DND-41 (cell line): ENCODE measurements at regions not wholly inside any gene's neighbourhood (a gene's known extent, or its start where the extent isn't known, plus 50 kb on each side); places are given as distances from the start of the nearest gene placed in this dataset.

Experiments used
- ATAC-seq: fragments of 200-7000 bp; cut with Tn5 transposase; 3 replicates; pipeline ENCODE4 v1.9.1; 2021; ENCODE audit warnings: low read depth; ENCODE audit not compliant: insufficient read depth
- DNase-seq: peaks from one replicate; pipeline ENCODE4 v3.0.0-alpha.2; 2020
- H2AFZ ChIP-seq: 2 replicates; pipeline ENCODE4 v1.6.0; 2012; ENCODE audit warnings: low read depth, low read length
- H3K27ac ChIP-seq: 2 replicates; pipeline ENCODE4 v1.5.1; 2012; ENCODE audit warnings: low read length, inconsistent platforms
- H3K27me3 ChIP-seq: fragments of 200-600 bp; sonication (generic); 2 replicates; pipeline ENCODE4 v1.6.0; 2012; ENCODE audit warnings: low read length, mild to moderate bottlenecking, inconsistent platforms; ENCODE audit not compliant: insufficient read depth, poor library complexity
- H3K36me3 ChIP-seq: 2 replicates; pipeline ENCODE4 v1.5.1; 2012; ENCODE audit warnings: low read length, inconsistent platforms; ENCODE audit not compliant: insufficient read depth
- H3K4me1 ChIP-seq: 2 replicates; pipeline ENCODE4 v1.5.1; 2012; ENCODE audit warnings: mild to moderate bottlenecking, low read length; ENCODE audit not compliant: insufficient read depth
- H3K4me2 ChIP-seq: 2 replicates; pipeline ENCODE4 v1.6.0; 2012; ENCODE audit warnings: mild to moderate bottlenecking, moderate library complexity, low read length, inconsistent platforms; ENCODE audit not compliant: insufficient read depth
- H3K4me3 ChIP-seq, 2 experiments: fragments of 200-600 bp in 1 of 2; shearing (Covaris generic) in 1 of 2; 2 replicates each; pipeline ENCODE4 v1.5.1; 2012 to 2016; ENCODE audit warnings: inconsistent platforms in 2 of 2, low read length in 2 of 2, mild to moderate bottlenecking in 2 of 2, low read depth in 1 of 2, moderate library complexity in 1 of 2
- H3K79me2 ChIP-seq: 2 replicates; pipeline ENCODE4 v1.6.0; 2012; ENCODE audit warnings: low read length, inconsistent platforms; ENCODE audit not compliant: insufficient read depth
- H3K9ac ChIP-seq: 2 replicates; pipeline ENCODE4 v1.6.0; 2012; ENCODE audit warnings: low read depth, mild to moderate bottlenecking, inconsistent platforms, low read length, moderate library complexity
- H3K9me3 ChIP-seq: 2 replicates; pipeline ENCODE4 v1.5.1; 2012; ENCODE audit warnings: low read length, moderate library complexity, mild to moderate bottlenecking, inconsistent platforms; ENCODE audit not compliant: insufficient read depth, severe bottlenecking
- H4K20me1 ChIP-seq: 2 replicates; pipeline ENCODE4 v1.6.0; 2012; ENCODE audit warnings: low read length; ENCODE audit not compliant: insufficient read depth
- CTCF ChIP-seq: IDR thresholded peaks from 2 replicates; pipeline ENCODE4 v1.5.1; 2012; ENCODE audit warnings: borderline replicate concordance, low read length, moderate library complexity, mild to moderate bottlenecking; ENCODE audit not compliant: poor library complexity, severe bottlenecking; ENCODE audit errors: extremely low read depth
- EZH2 ChIP-seq: IDR thresholded peaks from 3 replicates; pipeline ENCODE4 v1.6.1; 2012; ENCODE audit warnings: borderline replicate concordance, low read depth, mild to moderate bottlenecking, moderate library complexity, low read length, inconsistent platforms; ENCODE audit not compliant: severe bottlenecking

GRCh38 chr2:62430146-62430545 is 75.8 kb downstream of the TMEM17 start:
- TF ChIP-seq CTCF (no peak), EZH2 (no peak)
- Histone ChIP-seq H3K36me3 (no peaks in the 10 kb centered on the region), H3K4me1 (no peaks in the 10 kb centered on the region), H3K4me3 (no peak overlapping the region), H3K4me2 (no peak overlapping the region), H3K27me3 (no peaks in the 10 kb centered on the region), H3K9me3 (no peaks in the 10 kb centered on the region), H2AFZ (no peak overlapping the region), H4K20me1 (no peaks in the 10 kb centered on the region), H3K9ac (no peak overlapping the region), H3K79me2 (no peaks in the 10 kb centered on the region), H3K27ac (no peak overlapping the region)
- no peak for DNase-seq
- ATAC-seq, result no peak

DNA sequence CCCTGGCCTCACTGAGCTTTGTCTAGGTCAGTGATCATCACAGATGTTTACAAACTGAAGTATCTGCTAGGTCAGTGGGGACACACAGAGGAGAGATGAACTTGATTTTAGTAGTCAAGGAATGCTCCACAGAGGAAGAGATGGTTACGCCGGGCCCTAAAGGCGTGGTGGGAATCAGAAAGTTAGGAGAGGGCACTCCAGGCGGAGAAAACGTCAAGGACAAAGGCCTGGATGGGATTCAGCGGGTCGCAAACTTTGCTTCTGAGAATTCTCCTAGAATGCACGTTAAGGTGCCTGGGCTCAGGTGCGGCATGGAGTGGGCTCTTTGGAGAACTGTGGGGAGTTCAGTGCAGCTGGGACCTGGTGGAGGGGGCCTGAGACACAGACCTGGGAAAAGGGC is 78.8 kb downstream of the TMEM17 start:
- no peak overlapping the region for H3K9ac ChIP-seq
- H3K4me3 ChIP-seq, result no peak overlapping the region
- H3K4me2 ChIP-seq, result no peak overlapping the region
- H3K27ac ChIP-seq, result no peak overlapping the region
- H3K27me3 ChIP-seq, result no peaks in the 10 kb centered on the region
- no peak overlapping the region for H2AFZ ChIP-seq
- no peak for DNase-seq
- TF ChIP-seq EZH2 (no peak), CTCF (no peak)
- no peaks in the 10 kb centered on the region for H3K36me3 ChIP-seq
- H3K4me1 ChIP-seq, result no peaks in the 10 kb centered on the region
- no peak for ATAC-seq
- no peaks in the 10 kb centered on the region for H4K20me1 ChIP-seq
- H3K79me2 ChIP-seq, result no peaks in the 10 kb centered on the region
- no peaks in the 10 kb centered on the region for H3K9me3 ChIP-seq

GRCh38 chr2:62426154-62426912 is 79.7 kb downstream of the TMEM17 start:
- no peak for ATAC-seq
- Histone ChIP-seq H3K4me1 (no peaks in the 10 kb centered on the region), H3K27me3 (no peaks in the 10 kb centered on the region), H3K79me2 (no peaks in the 10 kb centered on the region), H3K4me3 (no peak overlapping the region), H3K4me2 (no peak overlapping the region), H3K9me3 (no peaks in the 10 kb centered on the region), H2AFZ (no peak overlapping the region), H3K27ac (no peak overlapping the region), H3K36me3 (no peaks in the 10 kb centered on the region), H3K9ac (no peak overlapping the region), H4K20me1 (no peaks in the 10 kb centered on the region)
- TF ChIP-seq EZH2 (no peak), CTCF (no peak)
- no peak for DNase-seq
